CMK (cell line): ENCODE measurements at regions not wholly inside any gene's neighbourhood (a gene's known extent, or its start where the extent isn't known, plus 50 kb on each side); places are given as distances from the start of the nearest gene placed in this dataset.

ENCODE experiments used
- DNase-seq: peaks from one replicate; pipeline ENCODE4 v3.0.0-alpha.2; 2010; ENCODE audit warnings: low read depth

DNA sequence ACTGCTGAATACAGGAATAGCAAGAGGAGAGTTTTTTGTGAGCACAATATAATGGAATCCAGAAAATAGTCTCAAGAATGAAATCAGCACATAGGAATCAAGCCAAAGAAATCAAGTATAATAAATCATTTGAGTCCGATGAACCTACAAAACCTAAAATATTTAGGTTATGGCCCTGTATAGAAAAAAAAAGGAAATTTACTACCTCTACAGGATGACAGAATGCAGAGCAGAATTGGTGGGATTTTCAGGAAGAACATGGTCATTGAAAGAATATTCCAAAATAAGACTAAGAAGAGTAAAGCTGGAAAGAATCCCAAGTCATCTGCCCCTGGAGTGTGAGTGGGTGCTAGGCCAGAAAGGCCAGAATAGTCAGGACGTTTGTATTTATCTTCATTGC lies 1041.2 kb upstream of the CDH2 start:
- DNase-seq = no peak

DNA sequence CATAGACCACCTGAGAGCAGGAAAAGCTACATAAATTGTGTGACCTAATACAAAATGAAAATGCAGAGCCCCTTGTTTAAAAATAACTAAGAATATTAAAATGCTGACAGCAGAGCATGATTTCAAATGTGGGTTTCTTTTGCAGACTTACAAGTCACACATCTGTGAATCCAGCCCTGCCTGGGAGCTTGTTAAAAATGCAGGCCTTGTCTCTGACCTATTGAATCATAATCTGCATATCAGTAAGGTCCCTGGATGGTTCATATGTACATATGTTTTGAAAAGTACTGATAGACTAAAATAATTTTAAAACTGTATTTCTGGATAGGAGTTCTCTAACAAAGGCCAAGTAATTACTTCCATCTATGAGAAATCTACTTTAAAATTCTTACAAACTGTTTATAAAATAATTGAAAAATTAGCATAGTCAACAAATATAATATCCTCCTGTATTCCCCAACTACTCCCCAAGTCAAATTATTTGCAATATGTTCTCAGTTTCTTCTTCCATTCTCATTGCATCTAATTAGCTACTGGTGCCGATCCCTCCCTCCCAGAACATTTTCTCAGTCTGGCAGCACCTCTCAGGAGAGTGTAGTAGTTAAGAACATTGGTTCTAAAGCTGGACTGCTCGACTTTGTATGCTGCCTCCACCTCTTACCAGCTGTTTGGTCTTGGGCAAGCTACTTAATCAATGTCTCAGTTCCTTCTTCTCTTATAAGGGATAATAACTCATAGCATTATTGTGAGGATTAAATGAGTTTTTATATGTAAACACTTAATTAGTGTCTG lies 1040.4 kb upstream of the CDH2 start:
- no peak for DNase-seq

DNA sequence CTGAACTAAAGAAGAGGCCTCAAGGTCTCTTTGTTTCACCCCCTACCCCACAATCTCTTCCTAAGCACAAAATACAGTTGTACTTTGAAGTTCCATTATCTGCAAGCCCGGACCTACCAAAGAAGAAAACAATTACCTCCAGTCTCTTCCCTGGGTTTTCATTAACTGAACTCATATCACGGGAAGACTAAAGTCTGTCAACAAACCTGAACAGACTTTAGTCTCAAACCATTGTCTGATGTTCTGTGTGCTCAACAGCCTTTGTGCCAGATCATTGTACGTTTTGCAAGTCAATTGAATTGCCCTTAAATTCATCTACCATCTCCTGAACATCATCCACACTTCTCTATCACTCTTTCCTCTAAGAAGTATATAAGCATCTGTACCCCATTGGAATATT lies 1021.9 kb upstream of the CDH2 start:
- no peak for DNase-seq

DNA sequence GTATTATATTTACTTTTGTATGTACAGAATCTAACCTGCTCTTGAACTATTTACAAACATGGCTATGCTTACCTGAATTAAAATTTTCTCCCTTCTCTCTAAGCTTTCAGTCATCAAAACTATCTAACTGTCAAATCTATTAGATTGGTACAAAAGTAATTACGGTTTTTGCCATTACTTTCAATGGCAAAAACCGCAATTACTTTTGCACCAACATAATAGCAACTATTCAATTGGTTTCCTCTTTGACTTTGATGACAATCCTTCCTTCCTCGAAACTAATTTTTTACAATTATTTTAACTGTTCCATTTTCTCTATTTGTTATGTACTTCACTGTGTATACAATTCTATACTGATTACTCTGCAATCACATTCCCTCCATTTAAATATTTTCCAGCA lies 1019.4 kb upstream of the CDH2 start:
- no peak for DNase-seq

DNA sequence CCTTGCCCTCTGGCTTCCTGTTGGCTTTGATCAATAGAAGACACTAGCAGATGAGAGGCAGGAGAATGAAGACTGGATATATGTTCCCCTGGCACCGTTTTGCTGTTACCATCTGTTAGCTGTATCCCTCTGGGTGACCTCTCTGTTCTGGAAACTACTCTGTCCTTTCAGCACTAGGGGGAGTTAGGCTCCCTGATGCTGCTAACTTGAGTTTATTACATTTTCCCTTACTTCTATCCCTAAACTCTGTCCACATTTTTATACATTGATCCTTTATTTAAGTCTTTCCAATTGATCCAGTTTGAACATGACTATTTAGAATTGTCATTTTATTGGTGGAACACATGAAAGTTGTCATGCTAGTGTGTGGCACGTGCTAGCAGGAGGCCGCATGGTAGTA lies 1014.3 kb upstream of the CDH2 start:
- no peak for DNase-seq

DNA sequence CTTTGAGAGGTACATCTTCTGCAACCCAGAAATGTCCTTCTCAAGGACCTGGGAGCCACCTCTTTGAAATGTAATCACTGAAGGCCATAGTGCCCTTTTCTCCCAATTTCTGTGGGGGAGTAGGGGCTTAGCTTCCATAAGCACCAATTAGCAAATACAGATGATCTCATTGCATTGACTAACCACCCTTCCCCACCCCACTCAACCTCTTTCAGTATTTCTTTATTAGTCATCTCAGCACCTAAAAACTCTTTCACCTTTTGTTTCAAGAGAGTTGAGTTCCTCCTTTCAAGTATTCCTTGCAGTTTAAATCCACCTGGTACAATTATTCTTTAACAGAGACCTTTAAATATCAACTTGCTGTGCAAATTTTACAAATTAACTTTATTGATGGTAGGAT lies 1011.8 kb upstream of the CDH2 start:
- no peak for DNase-seq

DNA sequence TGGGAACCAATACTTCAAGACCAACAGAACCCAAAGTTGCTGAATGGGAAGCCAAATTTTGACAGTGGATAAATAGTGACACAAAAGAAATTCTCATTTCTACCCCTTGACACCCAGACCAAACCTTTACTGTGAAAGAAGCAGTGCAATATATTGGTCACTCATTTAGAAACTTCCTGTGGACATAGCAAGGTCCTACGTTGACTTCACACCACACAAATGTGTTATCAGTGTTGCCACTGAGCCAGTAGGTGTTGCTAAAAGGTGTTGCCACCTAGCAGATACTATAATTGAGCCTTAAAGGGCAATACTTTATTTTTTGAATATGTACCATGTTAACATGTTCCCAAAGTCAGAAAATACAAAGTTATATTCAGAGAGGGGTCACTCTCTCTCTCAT lies 1008.9 kb upstream of the CDH2 start:
- DNase-seq = no peak

DNA sequence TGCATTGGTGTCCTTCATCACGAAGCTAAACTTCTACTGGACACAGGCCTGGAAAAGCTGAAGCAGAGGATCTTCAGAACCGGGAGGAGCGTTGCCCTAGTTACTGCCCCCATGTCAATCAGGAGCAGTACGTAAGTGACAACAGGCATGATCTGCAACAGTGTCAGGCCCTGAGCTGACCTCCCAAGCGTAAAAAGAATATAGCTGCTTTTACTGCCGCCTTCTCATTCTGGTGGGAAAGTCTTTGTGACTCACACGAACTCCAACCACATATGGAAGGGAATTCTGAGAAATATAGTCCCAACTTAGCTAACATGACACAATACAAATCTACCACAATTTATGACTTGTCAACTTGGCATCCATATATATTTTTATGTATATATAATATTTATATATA lies 1007.7 kb upstream of the CDH2 start:
- DNase-seq = no peak

DNA sequence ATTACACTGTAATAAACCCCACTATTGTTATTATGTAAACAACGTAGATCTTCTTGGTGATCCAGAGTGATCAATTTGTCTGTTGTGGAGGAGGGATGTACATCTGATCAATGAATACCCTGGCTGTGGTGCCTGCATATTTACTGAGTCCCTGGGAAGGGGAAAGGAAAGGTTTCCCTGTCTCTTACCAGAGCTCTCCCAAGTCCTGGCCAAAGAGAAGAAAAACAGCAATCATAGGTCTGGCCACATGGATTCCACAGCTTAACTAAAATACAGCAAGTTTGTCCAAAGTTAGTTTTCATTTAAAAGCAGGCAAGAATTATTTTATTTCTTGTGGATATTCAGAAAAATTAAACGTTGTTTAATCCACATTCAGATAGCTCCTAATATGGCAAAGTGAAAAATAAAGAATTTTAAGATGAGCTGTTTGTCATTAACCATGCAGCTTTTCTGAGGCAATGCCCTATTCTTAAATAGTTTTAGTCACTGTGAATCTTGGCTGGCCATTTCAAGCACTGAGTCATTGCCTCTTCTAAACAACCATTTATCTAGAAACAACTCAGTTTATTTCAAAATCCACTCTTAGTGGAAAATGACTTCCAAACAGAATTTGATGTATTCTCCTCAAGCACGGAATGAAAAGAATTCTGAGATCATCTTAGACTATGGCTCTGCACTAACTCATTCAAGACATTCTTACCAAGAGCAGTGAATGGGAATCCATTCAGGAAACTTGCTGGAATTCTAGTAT lies 1004.4 kb upstream of the CDH2 start:
- no peak for DNase-seq

DNA sequence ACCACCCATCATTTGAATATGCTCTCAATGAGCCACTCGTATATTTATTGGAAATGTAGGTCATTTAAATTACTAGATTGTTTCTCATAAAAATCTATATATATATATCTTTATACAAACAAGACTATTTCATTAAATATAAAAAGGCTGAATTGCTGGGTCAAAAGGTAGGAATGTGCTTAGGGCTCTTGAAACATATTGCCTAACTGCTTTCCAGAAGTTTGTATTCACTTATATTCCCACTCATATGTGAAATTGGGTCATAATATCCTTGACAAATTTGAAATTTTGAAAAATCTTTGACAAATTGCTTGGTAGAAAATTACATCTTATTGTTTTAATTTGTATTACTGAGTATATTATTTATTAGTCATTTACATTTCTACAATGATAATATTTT lies 999.8 kb upstream of the CDH2 start:
- DNase-seq = no peak

DNA sequence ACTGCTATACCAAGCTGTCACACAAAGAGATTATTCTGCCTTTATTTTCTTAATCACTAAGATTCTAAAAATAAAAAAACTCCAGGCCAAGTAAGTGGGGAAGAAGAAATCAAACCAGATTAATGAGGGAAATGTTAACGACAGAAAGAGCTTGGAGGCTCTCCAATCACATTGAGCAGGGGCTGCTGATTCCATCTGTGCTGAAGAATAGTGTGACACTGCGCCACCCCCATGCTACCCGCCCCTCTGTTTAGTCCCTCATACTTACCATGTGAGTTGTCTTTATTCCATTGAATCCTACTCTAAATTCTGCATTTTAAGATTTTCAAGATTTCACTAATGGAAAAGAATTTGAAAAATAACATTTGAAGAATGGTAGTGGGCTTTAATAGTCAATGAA lies 998.0 kb upstream of the CDH2 start:
- DNase-seq = no peak

DNA sequence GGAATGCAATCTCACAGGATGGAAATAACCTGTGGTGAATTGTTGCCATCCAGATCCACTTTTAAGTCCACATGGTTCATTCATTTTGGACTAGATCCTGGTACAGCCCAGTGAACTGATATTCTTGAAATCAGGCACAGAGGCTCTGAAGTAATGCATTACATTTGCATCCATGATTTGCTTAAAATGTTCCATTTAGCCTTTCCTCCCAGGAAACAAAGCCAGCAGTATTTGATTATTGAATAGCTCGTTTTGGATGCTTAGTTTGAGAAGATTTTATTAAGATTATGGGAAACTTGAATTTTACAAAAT lies 995.8 kb upstream of the CDH2 start:
- no peak for DNase-seq

DNA sequence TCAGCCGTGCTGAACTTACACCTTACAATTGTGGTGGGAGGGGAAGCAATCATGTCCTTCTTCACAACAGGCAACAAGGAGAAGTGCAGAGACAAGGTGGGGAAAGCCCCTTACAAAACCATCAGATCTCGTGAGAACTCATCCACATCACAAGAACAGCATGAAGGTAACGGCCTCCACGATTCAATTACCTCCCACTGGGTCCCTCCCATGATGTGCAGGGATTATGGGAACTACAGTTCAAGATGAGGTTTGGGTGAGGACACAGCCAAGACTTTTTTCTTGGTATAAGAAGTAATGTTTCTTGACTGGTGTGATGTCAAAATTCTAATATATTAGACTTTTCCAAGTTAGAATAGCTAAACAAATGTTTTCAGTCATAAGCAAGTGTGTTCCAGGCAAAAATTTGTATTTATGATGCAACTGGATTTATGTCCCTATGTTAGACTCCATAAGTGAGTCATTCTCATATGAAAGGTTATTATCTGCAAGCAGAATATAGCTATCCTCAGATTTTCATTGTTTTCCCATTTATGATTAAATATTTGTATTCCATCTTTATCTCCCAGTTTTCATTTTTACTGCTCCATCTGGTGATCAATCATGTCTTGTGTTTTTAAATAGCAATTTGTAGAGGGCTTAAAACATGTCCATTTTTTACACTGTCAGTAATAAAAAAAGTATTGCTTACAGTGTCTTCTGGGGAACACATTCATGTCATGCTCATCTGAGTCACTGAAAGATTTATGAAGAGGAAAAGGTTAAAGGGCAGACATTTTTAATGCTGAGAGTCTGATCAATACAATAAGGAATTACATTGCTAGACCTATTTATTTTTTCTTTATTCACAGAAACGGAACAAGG lies 995.2 kb upstream of the CDH2 start:
- DNase-seq = no peak

DNA sequence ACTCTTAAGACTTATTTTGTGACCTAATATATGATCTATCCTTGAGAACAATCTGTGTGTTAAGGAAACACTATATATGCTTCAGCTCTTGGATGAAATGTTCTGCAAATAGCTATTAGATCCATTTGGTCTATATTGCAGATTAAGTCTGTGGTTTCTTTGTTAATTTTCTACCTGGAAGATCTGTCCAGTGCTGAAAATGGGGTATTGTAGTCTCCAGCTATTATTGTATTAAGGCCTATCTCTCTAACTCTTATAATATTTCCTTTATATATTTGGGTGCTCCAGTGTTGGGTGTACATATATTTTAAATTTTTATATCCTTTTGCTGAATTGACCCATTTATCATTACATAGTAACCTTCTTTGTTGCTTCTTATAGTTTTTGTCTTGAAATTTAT lies 992.7 kb upstream of the CDH2 start:
- no peak for DNase-seq

DNA sequence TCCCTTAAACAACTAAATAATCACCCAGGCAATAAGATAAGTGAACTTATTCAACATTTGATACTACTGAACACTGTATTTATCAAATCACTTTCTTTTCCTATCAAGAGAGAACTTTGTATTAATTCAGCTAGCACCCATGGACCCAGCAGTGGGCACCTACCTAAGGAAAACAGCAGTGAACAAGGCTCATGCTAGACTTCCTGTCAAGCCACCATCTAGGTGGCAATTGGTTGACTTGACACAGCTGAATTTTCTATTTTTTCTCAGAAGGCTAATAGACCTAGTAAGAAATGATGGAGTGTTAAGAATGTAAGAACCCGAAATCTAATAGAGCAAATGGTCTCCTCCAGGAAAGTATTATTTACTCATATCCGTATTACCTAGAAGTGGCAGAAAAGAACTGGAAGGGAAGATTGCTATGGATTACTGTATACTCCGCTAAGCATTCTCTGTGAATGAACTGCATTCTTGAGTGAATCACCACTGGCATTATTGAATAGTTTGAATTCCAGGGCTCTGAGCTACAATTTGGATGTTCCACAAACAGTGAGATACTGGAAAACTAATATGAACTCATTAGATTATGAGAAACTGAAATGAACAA lies 988.2 kb upstream of the CDH2 start:
- no peak for DNase-seq

DNA sequence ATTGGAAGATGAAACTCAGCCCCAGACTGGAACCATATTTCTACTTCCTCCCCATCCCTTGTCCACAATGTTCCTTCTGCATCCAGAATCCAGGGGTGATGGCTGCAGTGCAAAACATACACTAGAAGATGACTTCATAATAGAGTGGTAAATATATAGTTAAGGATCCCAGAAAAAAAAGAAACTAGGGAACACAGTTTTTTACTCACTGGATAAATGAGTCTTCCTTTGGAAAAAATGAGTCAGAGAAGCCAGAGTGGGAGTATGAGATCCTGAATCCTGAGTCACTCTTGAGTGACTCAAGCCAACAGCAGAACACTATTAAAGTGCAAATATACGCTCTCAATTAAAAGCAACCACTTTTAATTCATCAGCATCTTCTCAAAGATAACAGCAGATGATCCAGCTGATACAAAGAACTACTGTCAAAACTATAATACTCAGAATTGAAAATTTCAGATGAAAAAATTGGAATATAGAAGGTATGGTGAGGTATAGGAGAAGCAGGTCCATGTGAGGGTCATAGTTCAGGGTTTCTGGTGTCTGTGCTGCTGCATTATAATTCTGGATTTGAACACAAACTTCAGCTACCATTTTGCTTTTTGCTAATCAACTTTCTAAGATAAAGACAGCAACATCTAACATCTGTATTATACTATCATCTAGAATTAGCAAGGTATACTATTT lies 987.2 kb upstream of the CDH2 start:
- DNase-seq = no peak

DNA sequence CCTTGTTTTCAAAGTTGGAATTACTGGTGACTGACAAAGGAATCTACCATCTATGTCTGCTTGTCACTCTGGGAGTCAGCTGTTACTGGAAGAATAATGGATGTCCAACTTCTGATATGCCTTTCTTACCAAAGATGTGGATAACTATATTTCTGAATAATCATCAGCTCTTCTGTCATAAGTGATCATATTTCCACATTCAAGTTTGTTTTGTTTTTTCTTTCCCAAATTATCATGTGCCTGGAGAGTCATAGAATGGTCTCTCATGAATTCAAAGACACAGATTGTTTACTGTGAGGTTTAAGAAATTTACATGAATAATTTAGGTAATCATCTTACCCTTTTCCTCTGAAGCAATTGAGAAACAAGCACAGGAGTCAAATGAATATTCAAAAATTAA lies 986.7 kb upstream of the CDH2 start:
- no peak for DNase-seq

DNA sequence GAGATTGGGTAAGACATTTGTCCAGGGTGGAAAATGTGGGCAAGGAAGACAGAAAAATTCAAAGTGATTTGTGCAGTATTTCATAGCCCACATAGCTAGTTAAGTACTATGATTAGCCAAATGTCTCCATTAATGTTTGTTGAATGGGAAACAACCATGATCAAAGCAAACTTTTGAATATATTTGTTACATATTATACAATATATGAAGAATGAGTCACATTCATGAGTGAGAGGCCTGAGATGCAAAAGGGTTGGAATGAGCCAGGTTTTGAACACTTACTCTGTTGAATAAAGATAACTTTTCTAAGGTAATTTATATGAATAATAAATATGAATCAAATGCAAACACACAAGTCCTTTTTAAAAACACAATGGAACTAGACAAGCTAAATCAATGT lies 984.5 kb upstream of the CDH2 start:
- no peak for DNase-seq

DNA sequence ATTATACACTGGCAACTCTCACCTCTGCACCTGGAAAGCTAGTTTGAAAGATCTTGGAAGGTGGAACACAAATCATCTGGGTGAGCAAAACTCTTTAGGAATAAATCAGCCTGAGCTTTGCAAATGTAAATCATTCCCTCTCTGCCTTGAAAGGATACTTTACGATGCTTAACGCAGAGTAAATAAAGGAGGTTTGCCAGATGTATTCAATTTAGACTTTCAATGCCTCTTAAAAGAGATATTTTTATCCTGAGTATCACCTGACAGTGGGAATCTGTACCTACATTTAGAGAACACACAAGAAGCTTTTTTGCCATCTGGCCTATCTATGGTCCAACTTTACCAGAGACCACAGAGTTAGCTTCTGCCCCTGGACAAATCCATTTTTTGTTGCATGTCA lies 983.2 kb upstream of the CDH2 start:
- no peak for DNase-seq

DNA sequence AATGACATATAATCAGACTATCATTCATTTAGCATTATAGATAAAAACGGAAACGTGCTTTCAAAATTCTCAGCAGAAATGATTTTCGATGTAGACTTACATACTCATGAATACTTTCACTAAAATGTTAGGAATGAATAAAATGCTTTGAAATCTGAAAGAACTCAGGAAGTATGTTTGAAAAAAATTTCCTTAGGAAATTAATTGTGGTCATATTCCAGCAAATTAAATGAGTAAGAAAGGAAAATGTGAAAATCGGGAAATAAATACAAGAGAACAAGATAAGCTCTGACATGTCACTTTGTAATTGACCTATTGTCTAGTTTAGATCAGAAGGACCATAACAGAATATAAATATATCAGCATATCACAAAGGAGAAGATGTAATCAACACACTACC lies 981.0 kb upstream of the CDH2 start:
- DNase-seq = no peak

DNA sequence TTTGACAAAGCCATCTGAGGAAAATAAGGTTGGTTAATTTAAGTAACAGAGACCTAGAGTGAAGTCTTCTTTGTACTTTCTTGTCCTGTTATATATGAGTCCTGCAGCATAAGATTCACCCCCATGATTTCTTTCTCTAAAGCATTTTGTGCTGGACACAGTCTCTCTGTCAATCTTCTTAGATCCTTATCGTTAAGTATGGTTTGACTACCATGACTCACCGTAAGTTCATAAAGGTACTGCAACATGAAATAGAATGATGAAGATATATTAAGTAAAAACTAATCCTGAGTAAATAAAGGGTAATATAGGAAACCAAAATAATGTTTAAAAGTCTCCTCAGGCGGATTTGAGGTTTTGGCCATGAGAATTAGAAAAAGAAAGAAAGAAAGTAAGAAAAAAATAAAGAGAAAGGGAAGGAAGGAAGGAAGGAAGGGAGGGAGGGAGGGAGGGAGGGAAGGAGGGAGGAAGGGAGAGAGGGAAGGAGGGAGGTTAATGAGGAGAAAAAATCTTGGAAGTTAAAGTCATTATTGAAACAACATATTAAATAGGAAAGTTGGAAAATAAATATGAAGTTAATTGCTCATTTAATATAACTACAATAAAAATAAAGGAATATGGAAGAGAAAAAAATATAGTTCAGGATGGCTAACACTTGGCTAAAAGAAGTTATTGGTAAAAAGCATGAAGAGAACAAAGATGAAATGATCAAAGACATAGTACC lies 980.3 kb upstream of the CDH2 start:
- DNase-seq = no peak
